GM21723 (cell line): ENCODE measurements at regions not wholly inside any gene's neighbourhood (a gene's known extent, or its start where the extent isn't known, plus 50 kb on each side); places are given as distances from the start of the nearest gene placed in this dataset.
"Not testable (repeated sequence)": the region's sequence is repeated elsewhere in the genome, so short reads cannot be mapped to it uniquely, and the experiment has no call there.

ENCODE experiments used
- ATAC-seq: cut with Tn5 transposase; IDR thresholded peaks from one replicate; pipeline ENCODE4 v1.9.1; 2021; ENCODE audit warnings: mild to moderate bottlenecking, moderate library complexity; ENCODE audit not compliant: unreplicated experiment

- ATAC-seq = no peak
These were observed 425.9 kb downstream of the EPHA3 start for GRCh38 chr3:89533275-89533674.

- ATAC-seq = not testable (repeated sequence)
These were observed 447.2 kb downstream of the EPHA3 start for GRCh38 chr3:89554587-89554986.

DNA sequence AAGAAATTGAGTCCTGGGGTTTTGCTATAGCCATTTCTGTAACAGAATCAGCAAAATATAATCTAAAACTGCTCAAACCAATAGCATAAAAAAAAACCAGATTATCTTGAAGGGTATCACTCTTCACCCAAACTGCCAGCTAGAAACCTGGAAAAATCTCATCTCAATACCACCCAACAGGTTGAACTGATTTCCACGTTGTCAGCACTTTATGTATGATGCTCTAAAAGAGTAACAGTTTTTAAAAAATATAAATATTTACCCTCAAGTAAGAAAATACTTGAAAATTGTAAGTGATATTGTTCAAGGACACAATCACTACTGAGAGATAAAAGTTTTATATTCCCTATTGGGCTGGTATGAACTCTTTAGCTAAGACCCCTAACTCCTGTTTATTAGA, 451.3 kb downstream of the EPHA3 start:
- no peak for ATAC-seq

DNA sequence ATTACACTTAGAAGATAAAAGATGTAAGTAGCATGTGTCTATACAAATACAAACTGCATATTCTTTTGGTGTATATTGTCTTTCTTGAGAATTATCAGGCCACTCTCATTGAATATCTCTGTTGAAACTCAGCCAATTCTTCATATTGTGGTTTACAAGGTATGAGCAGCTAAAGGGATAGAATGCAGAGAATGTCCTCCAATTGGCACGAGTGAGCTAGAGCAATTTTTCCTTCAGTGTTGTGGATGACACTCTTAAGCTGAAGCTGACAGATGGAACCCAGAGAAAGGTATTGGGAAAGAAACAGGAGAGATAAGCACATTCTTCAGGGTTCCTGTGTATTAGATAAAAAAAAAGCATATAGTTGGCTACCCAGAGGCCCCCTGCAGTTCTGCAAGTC, 453.1 kb downstream of the EPHA3 start:
- ATAC-seq = no peak

GRCh38 chr3:89562373-89562772, 455.0 kb downstream of the EPHA3 start:
- no peak for ATAC-seq

DNA sequence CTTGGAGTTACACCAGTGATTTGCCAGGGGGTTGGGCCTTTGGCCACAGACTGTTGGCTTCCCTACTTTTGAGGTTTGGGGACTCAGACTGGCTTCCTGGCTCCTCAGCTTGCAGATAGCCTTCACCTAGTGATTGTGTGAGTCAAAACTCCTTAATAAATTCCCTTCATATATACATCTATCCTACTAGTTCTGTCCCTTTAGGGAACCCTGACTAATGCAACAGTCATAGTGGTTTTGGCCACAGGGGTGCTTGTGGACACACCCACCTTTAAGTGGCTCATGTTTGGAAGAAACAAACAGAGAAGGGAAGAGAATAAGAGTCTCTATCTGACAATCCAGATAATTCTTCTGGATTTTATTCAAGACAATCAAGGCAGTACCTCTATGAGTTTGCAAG, 457.7 kb downstream of the EPHA3 start:
- no peak for ATAC-seq

GRCh38 chr3:89570465-89570864, 463.0 kb downstream of the EPHA3 start:
- ATAC-seq = no peak

DNA sequence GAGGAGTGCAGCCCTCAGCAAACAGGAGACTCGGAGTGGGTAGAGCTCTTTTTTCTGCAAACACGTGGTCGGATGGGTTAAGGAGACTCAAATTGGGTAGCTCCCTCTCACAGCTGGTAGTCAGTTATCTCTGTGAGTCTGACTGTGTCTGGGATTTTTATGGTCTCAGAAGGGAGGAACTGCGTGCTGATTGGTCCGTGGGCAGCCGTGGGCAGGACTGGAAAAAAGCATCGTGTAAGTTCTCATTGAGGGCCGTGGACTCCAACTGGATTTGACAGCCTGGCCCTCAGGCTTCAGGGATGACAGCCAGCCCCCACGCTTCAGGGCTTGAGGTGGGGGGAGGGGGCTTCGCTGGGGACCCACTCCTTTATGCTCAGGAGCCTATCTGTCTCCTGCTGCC, 463.9 kb downstream of the EPHA3 start:
- no peak for ATAC-seq

- no peak for ATAC-seq
These were observed 464.3 kb downstream of the EPHA3 start for GRCh38 chr3:89571707-89572106.

DNA sequence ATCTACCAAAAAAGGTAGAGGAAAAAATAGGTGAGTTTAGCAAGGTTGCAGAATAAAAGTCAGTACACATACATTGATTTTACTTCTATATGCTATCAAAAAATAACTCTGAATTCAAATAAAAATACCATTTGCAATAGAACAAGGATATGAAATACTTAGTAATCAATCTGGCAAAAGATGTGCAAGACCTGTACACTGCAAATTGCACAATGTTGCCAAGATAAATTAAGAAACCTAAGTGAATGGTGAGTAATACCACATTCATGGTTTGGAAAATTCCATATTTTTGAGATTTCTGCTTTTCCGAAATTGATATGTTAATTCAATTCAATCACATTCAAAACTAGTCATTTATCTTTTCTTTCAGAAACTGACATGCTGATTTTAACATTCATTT, 464.8 kb downstream of the EPHA3 start:
- ATAC-seq = no peak

DNA sequence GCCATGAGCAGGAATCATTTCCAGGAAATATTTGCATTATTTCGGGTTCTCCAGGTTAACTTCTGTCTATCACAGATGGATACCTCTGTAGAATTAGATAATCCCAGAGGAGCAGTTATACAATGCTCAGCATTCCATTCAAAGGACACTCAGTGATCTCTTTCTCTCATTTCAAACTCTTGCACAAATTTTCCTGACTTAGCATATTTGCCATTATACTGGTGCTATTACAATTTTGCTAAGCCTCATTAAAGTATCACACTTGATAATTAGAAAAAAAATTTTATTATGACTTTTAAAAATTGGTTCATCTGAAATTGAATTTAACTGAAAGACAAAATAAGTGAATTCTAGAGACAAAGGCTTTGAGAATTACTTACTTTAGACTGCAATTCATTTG, 469.0 kb downstream of the EPHA3 start:
- ATAC-seq = no peak

- no peak for ATAC-seq
These were observed 470.5 kb downstream of the EPHA3 start for GRCh38 chr3:89577637-89578530.

GRCh38 chr3:89580859-89581258, 473.4 kb downstream of the EPHA3 start:
- no peak for ATAC-seq

DNA sequence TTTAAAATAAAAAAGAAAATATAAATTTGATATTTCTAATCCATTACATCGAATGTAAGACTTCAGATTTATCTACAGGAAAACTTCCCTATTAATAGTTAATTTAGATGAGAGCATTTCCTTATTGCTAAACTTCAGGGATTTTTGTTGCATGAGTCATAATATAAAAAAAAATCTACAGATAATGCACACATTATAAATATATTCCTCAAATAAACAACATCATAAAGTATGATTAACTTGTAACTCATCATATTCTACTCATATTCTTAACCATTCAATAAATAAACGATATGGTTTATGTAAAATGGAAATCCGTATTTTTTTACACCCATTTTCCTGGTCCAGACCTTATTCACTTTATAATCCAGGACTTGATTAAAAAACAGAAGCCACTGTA, 477.0 kb downstream of the EPHA3 start:
- no peak for ATAC-seq

GRCh38 chr3:89586256-89586655, 478.8 kb downstream of the EPHA3 start:
- ATAC-seq = no peak

GRCh38 chr3:89586676-89587075, 479.3 kb downstream of the EPHA3 start:
- ATAC-seq = no peak

DNA sequence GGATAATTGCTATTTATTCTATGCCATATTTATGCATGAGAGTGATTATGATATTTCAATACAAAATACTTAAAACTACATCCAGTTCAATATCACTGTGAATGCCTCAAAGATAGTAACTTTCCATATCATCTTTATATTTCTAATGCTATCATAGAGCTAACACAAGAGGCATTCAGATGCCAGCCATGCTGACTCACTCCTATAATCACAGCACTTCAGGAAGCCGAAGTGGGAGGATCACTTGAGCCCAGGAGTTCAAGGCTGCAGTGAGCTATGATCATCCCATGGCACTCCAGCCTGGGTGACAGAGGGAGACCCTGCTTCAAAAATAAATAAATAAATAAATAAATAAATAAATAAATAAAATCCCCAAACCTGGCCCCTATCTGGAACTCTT, 498.7 kb downstream of the EPHA3 start:
- ATAC-seq = no peak

GRCh38 chr3:89612027-89612426, 504.6 kb downstream of the EPHA3 start:
- no peak for ATAC-seq

GRCh38 chr3:89613241-89613640, 505.8 kb downstream of the EPHA3 start:
- ATAC-seq = no peak

- ATAC-seq = no peak
These were observed 510.3 kb downstream of the EPHA3 start for GRCh38 chr3:89617706-89618105.

- ATAC-seq = no peak
These were observed 511.8 kb downstream of the EPHA3 start for GRCh38 chr3:89619263-89619662.

DNA sequence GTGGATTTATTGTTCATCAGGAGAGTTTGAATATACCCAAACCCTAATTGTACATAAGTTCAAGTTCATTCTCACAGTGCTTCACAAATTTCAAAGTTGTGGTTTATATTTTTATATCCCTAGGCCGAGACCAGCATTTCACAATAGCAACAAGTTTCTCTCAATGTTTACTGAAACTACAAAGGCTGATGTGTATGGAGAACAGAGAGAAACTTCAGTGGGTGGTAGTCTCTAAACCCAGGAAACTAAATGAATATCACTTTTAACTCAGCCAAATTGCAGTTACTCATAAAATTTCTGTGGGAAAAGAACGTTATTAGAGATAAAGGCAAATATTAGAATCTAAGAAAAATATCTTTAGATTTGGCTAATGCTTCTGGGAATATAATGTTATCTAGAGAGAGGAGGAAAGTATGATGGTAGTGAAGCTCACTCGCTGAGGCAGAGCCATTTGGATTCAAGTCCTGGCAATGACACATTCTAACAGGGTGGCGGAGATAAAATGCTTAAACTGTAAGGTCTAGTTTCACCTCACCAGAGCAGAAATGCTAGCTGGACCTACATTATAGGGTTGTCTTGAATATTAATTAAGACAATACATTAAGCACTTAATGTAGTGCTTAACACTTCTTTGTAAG, 514.8 kb downstream of the EPHA3 start:
- ATAC-seq = no peak
